Smooth muscle cell (in vitro differentiated cells): ENCODE measurements at regions not wholly inside any gene's neighbourhood (a gene's known extent, or its start where the extent isn't known, plus 50 kb on each side); places are given as distances from the start of the nearest gene placed in this dataset.

Experiments
- DNase-seq: peaks from one replicate; lab custom pipeline; 2025; ENCODE audit not compliant: unreplicated experiment; lab: John Stamatoyannopoulos, UW
- H2AFZ ChIP-seq: fragments of 200-600 bp; sonication (generic); 2 replicates; pipeline ENCODE4 v1.6.0; 2016; ENCODE audit warnings: antibody characterized with exemption, low read depth, mild to moderate bottlenecking
- H3F3A ChIP-seq: fragments of 200-600 bp; sonication (generic); 2 replicates; pipeline ENCODE4 v1.6.0; 2017; ENCODE audit warnings: antibody characterized with exemption, low read depth
- H3K27ac ChIP-seq: fragments of 200-600 bp; sonication (generic); 2 replicates; pipeline ENCODE4 v1.5.1; 2016; ENCODE audit warnings: low read depth, mild to moderate bottlenecking
- H3K27me3 ChIP-seq: fragments of 200-600 bp; sonication (generic); 2 replicates; pipeline ENCODE4 v1.6.1; 2016; ENCODE audit warnings: low read depth, mild to moderate bottlenecking
- H3K36me3 ChIP-seq: fragments of 200-600 bp; sonication (generic); 2 replicates; pipeline ENCODE4 v1.5.1; 2016; ENCODE audit warnings: low read depth
- H3K4me1 ChIP-seq: fragments of 200-600 bp; sonication (generic); 2 replicates; pipeline ENCODE4 v1.5.1; 2016; ENCODE audit warnings: low read depth
- H3K4me2 ChIP-seq: fragments of 200-600 bp; sonication (generic); 2 replicates; pipeline ENCODE4 v1.6.0; 2016; ENCODE audit warnings: mild to moderate bottlenecking
- H3K4me3 ChIP-seq: fragments of 200-600 bp; sonication (generic); 2 replicates; pipeline ENCODE4 v1.5.1; 2016; ENCODE audit warnings: mild to moderate bottlenecking
- H3K79me2 ChIP-seq: fragments of 200-600 bp; sonication (generic); 2 replicates; pipeline ENCODE4 v1.6.0; 2016; ENCODE audit warnings: low read depth, mild to moderate bottlenecking
- H3K9ac ChIP-seq: fragments of 200-600 bp; sonication (generic); 2 replicates; pipeline ENCODE4 v1.6.0; 2016; ENCODE audit warnings: low read depth
- H3K9me3 ChIP-seq: fragments of 200-600 bp; sonication (generic); replicated peaks from 2 replicates; pipeline ENCODE4 v1.5.1; 2016; ENCODE audit warnings: low read depth
- H4K20me1 ChIP-seq: fragments of 200-600 bp; sonication (generic); 2 replicates; pipeline ENCODE4 v1.6.0; 2016; ENCODE audit warnings: low read depth
- CTCF ChIP-seq: fragments of 200-600 bp; sonication (generic); IDR thresholded peaks from 2 replicates; pipeline ENCODE4 v1.5.1; 2017; ENCODE audit warnings: borderline replicate concordance, mild to moderate bottlenecking, antibody characterized with exemption; ENCODE audit not compliant: insufficient read depth, poor library complexity, severe bottlenecking
- WGBS: methylation state at CpG from one replicate; pipeline ENCODE4 v1.1.7; 2016; ENCODE audit warnings: low lambda C conversion rate; 5-methylcytosine and 5-hydroxymethylcytosine counted together

GRCh38 chr11:86149792-86150191, 80.9 kb upstream of the PICALM start:
- 69% methylated on average over 2 of the region's 2 CpGs for WGBS
- no peak for TF ChIP-seq CTCF
- H2AFZ ChIP-seq = no peak overlapping the region
- DNase-seq = no peak
- H3K9ac ChIP-seq = no peak overlapping the region
- no peak overlapping the region for H3K4me3 ChIP-seq
- peaks cover 9% of the 10 kb centered on the region for H3F3A ChIP-seq
- no peaks in the 10 kb centered on the region for H4K20me1 ChIP-seq
- no peak overlapping the region for H3K27ac ChIP-seq
- H3K79me2 ChIP-seq = no peaks in the 10 kb centered on the region
- H3K4me1 ChIP-seq = peaks cover 12% of the 10 kb centered on the region
- H3K9me3 ChIP-seq = no peaks in the 10 kb centered on the region
- no peaks in the 10 kb centered on the region for H3K27me3 ChIP-seq
- no peak overlapping the region for H3K4me2 ChIP-seq
- no peaks in the 10 kb centered on the region for H3K36me3 ChIP-seq

GRCh38 chr11:86148345-86148747, 79.5 kb upstream of the PICALM start:
- H2AFZ ChIP-seq = no peak overlapping the region
- 82% methylated on average over 3 of the region's 3 CpGs for WGBS
- DNase-seq = no peak

GRCh38 chr11:86147004-86147403, 78.1 kb upstream of the PICALM start:
- H2AFZ ChIP-seq = no peak overlapping the region
- H3K9me3 ChIP-seq = no peaks in the 10 kb centered on the region
- H4K20me1 ChIP-seq = no peaks in the 10 kb centered on the region
- H3K36me3 ChIP-seq = no peaks in the 10 kb centered on the region
- 97% methylated on average over 3 of the region's 3 CpGs for WGBS
- H3K79me2 ChIP-seq = no peaks in the 10 kb centered on the region
- no peak overlapping the region for H3K4me3 ChIP-seq
- no peak for TF ChIP-seq CTCF
- H3K27me3 ChIP-seq = no peaks in the 10 kb centered on the region
- H3F3A ChIP-seq = peaks cover 9% of the 10 kb centered on the region
- H3K4me2 ChIP-seq = no peak overlapping the region
- DNase-seq = no peak
- H3K27ac ChIP-seq = no peak overlapping the region
- H3K9ac ChIP-seq = no peak overlapping the region
- peaks cover 11% of the 10 kb centered on the region for H3K4me1 ChIP-seq

More at GRCh38 chr11:86148345-86148747, 79.5 kb upstream of the PICALM start:
- H3K9me3 ChIP-seq = no peaks in the 10 kb centered on the region
- H4K20me1 ChIP-seq = no peaks in the 10 kb centered on the region
- no peaks in the 10 kb centered on the region for H3K36me3 ChIP-seq
- H3K4me1 ChIP-seq = peaks cover 12% of the 10 kb centered on the region
- H3K4me3 ChIP-seq = no peak overlapping the region
- no peaks in the 10 kb centered on the region for H3K27me3 ChIP-seq
- no peaks in the 10 kb centered on the region for H3K79me2 ChIP-seq
- H3K4me2 ChIP-seq = no peak overlapping the region
- no peak overlapping the region for H3K27ac ChIP-seq
- peaks cover 9% of the 10 kb centered on the region for H3F3A ChIP-seq
- no peak for TF ChIP-seq CTCF
- H3K9ac ChIP-seq = no peak overlapping the region

GRCh38 chr11:86145439-86146156, 76.7 kb upstream of the PICALM start:
- no peak overlapping the region for H2AFZ ChIP-seq
- no peak for DNase-seq
- H3F3A ChIP-seq = peaks cover 4% of the 10 kb centered on the region
- H3K4me1 ChIP-seq = no peaks in the 10 kb centered on the region
- no peaks in the 10 kb centered on the region for H3K9me3 ChIP-seq
- no peak overlapping the region for H3K27ac ChIP-seq
- H3K4me2 ChIP-seq = no peak overlapping the region
- no peaks in the 10 kb centered on the region for H3K36me3 ChIP-seq
- no peaks in the 10 kb centered on the region for H4K20me1 ChIP-seq
- 66% methylated on average over 5 of the region's 5 CpGs for WGBS
- no peaks in the 10 kb centered on the region for H3K27me3 ChIP-seq
- H3K9ac ChIP-seq = no peak overlapping the region
- H3K79me2 ChIP-seq = no peaks in the 10 kb centered on the region
- no peak for TF ChIP-seq CTCF
- no peak overlapping the region for H3K4me3 ChIP-seq
